RWPE2 (cell line): ENCODE measurements at regions not wholly inside any gene's neighbourhood (a gene's known extent, or its start where the extent isn't known, plus 50 kb on each side); places are given as distances from the start of the nearest gene placed in this dataset.

Experiments
- ATAC-seq: fragments of 200-7000 bp; cut with Tn5 transposase; 3 replicates; pipeline ENCODE4 v1.9.1; 2021; ENCODE audit warnings: low read depth
- DNase-seq: peaks from one replicate; pipeline ENCODE4 v3.0.0-alpha.2; 2020; ENCODE audit warnings: low spot score
- H3K27ac ChIP-seq: fragments of 450-650 bp; 2 replicates; pipeline ENCODE4 v1.5.1; 2017; ENCODE audit warnings: mild to moderate bottlenecking; ENCODE audit not compliant: poor library complexity, severe bottlenecking
- H3K27me3 ChIP-seq: fragments of 250-450 bp; sonication (Bioruptor Pico); 2 replicates; pipeline ENCODE4 v1.5.1; 2021; ENCODE audit warnings: mild to moderate bottlenecking, moderate library complexity; ENCODE audit not compliant: insufficient read depth, poor library complexity, severe bottlenecking
- H3K36me3 ChIP-seq: fragments of 250-450 bp; sonication (Bioruptor Pico); 2 replicates; pipeline ENCODE4 v1.5.1; 2020; ENCODE audit warnings: low read depth, mild to moderate bottlenecking, moderate library complexity
- H3K4me1 ChIP-seq: fragments of 250-450 bp; sonication (Bioruptor Pico); 2 replicates; pipeline ENCODE4 v1.5.1; 2021; ENCODE audit warnings: mild to moderate bottlenecking, moderate library complexity; ENCODE audit not compliant: insufficient read depth, poor library complexity, severe bottlenecking
- H3K4me3 ChIP-seq: fragments of 250-450 bp; sonication (Bioruptor Pico); 2 replicates; pipeline ENCODE4 v1.5.1; 2021; ENCODE audit warnings: mild to moderate bottlenecking, moderate library complexity; ENCODE audit not compliant: severe bottlenecking
- H3K9me3 ChIP-seq: fragments of 250-450 bp; sonication (Bioruptor Pico); 2 replicates; pipeline ENCODE4 v1.5.1; 2021; ENCODE audit warnings: mild to moderate bottlenecking, moderate library complexity; ENCODE audit not compliant: severe bottlenecking
- TF ChIP-seq, protein P1 (sequence below): fragments of 450-650 bp; IDR thresholded peaks from one replicate; pipeline ENCODE4 v1.5.1; 2017; ENCODE audit warnings: mild to moderate bottlenecking, moderate library complexity; ENCODE audit not compliant: poor library complexity, severe bottlenecking

DNA sequence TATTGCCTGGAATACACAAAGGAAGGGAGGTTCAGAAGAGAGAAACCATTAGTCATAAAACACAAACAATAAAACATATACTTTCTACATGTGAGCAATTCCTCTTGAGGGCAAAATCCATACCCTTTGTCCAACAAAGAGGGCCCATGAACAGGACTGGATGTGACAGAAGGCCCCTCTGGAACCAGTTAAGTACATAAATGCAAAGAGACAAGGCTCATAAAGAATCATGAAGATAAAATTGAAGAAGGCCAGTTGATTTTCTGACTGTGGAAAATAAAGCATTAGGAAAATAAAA is 58.3 kb upstream of the CPOX start:
- no peaks in the 10 kb centered on the region for H3K27me3 ChIP-seq
- H3K4me3 ChIP-seq = no peak overlapping the region
- no peaks in the 10 kb centered on the region for H3K4me1 ChIP-seq
- H3K36me3 ChIP-seq = no peaks in the 10 kb centered on the region
- TF ChIP-seq, protein P1, sequence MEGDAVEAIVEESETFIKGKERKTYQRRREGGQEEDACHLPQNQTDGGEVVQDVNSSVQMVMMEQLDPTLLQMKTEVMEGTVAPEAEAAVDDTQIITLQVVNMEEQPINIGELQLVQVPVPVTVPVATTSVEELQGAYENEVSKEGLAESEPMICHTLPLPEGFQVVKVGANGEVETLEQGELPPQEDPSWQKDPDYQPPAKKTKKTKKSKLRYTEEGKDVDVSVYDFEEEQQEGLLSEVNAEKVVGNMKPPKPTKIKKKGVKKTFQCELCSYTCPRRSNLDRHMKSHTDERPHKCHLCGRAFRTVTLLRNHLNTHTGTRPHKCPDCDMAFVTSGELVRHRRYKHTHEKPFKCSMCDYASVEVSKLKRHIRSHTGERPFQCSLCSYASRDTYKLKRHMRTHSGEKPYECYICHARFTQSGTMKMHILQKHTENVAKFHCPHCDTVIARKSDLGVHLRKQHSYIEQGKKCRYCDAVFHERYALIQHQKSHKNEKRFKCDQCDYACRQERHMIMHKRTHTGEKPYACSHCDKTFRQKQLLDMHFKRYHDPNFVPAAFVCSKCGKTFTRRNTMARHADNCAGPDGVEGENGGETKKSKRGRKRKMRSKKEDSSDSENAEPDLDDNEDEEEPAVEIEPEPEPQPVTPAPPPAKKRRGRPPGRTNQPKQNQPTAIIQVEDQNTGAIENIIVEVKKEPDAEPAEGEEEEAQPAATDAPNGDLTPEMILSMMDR = no peak
- no peak for DNase-seq
- ATAC-seq = no peak
- no peak overlapping the region for H3K27ac ChIP-seq
- H3K9me3 ChIP-seq = no peaks in the 10 kb centered on the region

DNA sequence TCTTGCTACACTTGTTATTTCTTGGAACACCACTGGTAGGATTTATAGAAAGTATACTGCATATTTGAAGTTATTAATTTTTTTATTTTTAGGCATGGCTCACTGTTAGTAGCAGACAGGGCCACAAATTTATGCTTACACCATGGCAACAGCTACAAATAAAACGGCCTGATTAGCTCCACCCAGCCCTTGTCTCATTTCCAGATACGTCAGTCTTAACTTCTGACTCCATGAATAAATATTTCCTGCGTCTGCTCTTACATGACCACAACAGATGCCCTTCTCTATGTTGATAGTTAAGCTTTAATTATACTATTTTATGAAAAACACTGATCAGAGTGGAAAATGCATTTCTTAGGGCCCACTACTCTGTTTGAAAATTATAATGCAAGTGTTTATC is 62.3 kb upstream of the CPOX start:
- DNase-seq = no peak
- Histone ChIP-seq H3K4me1 (no peaks in the 10 kb centered on the region), H3K4me3 (no peak overlapping the region), H3K27ac (no peak overlapping the region), H3K36me3 (no peaks in the 10 kb centered on the region), H3K9me3 (no peaks in the 10 kb centered on the region), H3K27me3 (peaks cover 12% of the 10 kb centered on the region)
- TF ChIP-seq, protein P1 = no peak
- no peak for ATAC-seq

DNA sequence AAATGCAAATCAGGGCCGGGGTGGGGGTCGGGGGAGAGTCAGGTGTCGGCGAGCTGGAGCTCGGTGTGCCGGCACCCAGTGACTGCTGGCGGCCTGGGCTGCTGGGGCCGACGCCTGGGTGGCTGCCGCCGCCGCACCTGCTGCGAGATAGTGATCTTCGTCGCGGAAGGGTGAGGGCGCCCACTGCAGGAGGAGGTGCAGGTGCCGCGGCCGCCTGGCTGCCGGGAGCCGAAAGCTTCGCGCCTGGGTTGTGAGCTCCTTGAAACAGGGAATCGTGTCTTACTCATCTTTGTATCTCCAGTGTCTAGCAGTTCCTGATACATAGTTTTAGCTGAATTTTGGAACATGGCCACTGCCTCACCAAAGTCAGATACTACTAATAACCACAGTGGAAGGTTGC is 64.0 kb upstream of the CPOX start:
- no peak overlapping the region for H3K4me3 ChIP-seq
- ATAC-seq = 0 out of 3 replicates have a peak, but pooled peaks have one; percentile 21
- no peaks in the 10 kb centered on the region for H3K36me3 ChIP-seq
- TF ChIP-seq, protein P1 = peak; percentile 20
- peaks cover 12% of the 10 kb centered on the region for H3K27me3 ChIP-seq
- no peaks in the 10 kb centered on the region for H3K4me1 ChIP-seq
- H3K27ac ChIP-seq = no peak overlapping the region
- DNase-seq = no peak
- no peaks in the 10 kb centered on the region for H3K9me3 ChIP-seq

DNA sequence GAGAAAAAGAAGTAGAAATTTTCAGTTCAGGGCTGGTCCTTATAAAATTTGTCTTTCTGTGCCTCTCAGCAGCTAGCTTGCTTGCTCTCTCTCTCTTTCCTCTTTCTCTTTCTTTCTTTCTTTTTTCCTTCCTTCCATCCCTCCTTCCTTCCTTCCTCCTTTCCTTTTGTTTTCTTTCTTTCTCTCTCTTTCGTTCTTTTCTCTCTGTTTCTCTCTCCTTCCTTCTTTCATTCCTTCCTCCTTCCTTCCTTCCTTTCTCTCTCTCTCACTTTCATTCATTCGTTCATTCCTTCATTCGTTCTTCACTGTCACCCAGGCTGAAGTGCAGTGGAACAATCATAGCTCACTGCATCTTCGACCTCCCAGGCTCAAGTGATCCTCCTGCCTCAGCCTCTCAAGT is 69.3 kb upstream of the CPOX start:
- TF ChIP-seq, protein P1 = no peak
- DNase-seq = no peak
- H3K4me3 ChIP-seq = no peak overlapping the region
- H3K4me1 ChIP-seq = no peaks in the 10 kb centered on the region
- no peaks in the 10 kb centered on the region for H3K9me3 ChIP-seq
- no peak for ATAC-seq
- H3K36me3 ChIP-seq = no peaks in the 10 kb centered on the region
- H3K27ac ChIP-seq = no peak overlapping the region
- peaks cover 5% of the 10 kb centered on the region for H3K27me3 ChIP-seq

DNA sequence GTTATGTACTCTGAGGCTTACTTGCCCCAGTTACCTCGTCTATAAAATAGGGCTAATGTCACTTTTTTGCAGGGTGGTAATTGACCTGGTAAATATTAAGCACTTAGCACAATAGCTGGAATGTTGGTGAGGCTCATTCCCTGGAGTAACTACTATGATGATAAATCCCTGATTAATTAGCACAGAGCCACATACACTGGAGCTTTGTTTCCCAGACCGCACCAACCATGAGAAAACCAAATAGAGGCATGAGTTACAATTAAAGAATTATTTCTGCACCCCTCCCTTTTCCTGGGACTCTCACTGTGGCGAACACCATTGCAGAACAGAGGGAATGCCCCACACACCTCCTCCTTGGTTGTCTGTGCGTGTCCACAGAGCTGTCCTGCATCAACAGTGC is 76.6 kb upstream of the CPOX start:
- ATAC-seq (no peak), DNase-seq (no peak)
- Histone ChIP-seq H3K27ac (no peak overlapping the region), H3K27me3 (no peaks in the 10 kb centered on the region), H3K4me3 (no peak overlapping the region), H3K36me3 (no peaks in the 10 kb centered on the region), H3K9me3 (no peaks in the 10 kb centered on the region), H3K4me1 (no peaks in the 10 kb centered on the region)
- TF ChIP-seq, protein P1 = no peak
